ENCODE measurements at regions not wholly inside any gene's neighbourhood (a gene's known extent, or its start where the extent isn't known, plus 50 kb on each side); places are given as distances from the start of the nearest gene placed in this dataset.

DNA sequence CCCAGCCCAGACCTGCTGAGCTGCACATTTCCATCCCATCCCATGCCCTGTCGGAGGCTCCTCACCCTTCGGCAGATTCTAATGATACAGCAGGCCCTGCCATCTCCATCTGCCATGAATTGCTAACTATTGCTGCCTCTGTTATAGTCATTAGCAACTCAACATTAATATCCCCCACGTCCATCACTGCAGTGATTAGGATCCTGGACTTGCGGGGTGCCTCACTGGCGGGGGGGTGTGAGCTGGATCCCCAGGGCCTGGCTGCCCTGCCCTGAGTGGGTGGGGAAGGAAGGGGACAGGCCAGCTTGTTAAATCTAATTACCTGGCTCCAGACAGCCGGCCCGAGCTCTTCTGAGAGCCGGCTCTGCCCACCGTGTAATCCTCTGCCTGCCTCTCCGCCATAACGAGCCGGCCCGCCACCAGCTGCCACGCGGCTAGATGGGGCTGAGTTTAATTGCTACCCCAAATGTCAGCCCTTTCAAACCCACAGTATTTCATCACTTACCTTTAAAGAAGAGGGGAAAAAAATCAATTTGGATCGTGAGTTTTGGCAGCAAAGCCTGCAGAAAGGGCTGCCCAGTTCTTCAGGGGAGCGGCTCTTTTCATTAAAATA, 227.3 kb upstream of the CSF3R start:
- TF ChIP-seq, protein P1, sequence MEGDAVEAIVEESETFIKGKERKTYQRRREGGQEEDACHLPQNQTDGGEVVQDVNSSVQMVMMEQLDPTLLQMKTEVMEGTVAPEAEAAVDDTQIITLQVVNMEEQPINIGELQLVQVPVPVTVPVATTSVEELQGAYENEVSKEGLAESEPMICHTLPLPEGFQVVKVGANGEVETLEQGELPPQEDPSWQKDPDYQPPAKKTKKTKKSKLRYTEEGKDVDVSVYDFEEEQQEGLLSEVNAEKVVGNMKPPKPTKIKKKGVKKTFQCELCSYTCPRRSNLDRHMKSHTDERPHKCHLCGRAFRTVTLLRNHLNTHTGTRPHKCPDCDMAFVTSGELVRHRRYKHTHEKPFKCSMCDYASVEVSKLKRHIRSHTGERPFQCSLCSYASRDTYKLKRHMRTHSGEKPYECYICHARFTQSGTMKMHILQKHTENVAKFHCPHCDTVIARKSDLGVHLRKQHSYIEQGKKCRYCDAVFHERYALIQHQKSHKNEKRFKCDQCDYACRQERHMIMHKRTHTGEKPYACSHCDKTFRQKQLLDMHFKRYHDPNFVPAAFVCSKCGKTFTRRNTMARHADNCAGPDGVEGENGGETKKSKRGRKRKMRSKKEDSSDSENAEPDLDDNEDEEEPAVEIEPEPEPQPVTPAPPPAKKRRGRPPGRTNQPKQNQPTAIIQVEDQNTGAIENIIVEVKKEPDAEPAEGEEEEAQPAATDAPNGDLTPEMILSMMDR (IDR thresholded peaks at IDR 0.05): no peak
- no peak for DNase-seq (ENCODE audit: low spot score)
- ATAC-seq (ENCODE audit: low FRiP score): no peak

DNA sequence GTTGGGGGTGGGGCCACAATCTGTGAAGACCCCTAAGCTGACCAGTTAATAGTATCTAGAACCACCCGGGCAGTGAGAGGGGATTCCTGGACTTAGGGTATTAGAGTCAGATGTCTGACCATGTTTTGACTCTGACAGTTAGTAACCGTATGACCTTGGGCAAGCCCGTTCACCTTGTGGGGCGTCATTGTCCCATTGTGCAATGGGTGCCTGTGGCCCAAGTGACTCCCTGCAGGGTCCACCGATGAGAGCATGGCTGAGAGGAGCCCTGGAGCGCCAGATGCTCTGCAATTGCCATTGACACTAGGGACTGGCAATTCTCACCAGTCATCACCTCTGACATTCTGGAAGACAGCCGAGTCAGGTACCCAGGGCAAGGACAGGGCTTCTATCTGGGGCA, 225.9 kb upstream of the CSF3R start:
- ATAC-seq (ENCODE audit: low FRiP score) (no peak), DNase-seq (ENCODE audit: low spot score) (no peak)
- TF ChIP-seq, protein P1 (IDR thresholded peaks at IDR 0.05): no peak

DNA sequence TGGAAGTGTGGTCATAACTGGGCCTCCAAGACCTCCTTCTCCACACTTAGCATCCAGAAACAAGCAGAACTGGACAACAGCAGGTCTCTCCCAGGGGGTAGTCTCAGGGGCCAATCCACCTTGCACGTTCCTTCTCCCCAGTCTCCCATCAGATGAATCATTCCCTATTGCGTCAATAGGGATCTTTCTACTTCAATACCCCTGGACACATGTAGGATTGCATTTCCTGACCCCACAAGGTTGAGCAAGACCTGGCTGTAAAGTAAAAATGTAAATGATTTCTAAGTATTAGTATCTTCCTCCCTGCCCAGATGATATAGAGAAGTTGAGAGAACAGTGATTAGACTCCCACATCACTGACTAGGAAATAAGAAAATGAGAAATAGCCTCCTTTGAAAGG, 224.5 kb upstream of the CSF3R start:
- ATAC-seq (ENCODE audit: low FRiP score): no peak
- TF ChIP-seq, protein P1 (IDR thresholded peaks at IDR 0.05): no peak
- no peak for DNase-seq (ENCODE audit: low spot score)

DNA sequence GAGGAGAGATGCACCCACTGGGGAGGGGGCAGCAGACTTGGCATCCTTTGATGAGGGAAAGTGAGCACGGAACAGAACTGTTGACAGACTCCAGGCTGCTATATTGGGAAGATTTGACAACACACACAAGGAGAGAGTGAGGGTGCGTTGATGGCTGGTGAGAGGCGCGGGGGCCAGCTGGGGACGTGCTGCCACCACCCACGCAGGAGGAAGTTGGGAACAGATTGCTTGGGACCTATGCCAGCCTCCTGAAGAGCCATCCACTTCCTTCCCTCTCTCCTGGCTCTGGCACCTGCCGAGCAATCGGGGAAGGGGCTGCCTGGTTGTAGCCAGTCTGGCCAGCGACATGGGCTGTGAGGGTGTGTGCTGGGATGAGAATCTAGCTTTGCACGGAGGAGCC, 223.7 kb upstream of the CSF3R start:
- ATAC-seq (ENCODE audit: low FRiP score): no peak
- no peak for DNase-seq (ENCODE audit: low spot score)
- TF ChIP-seq, protein P1 (IDR thresholded peaks at IDR 0.05): no peak

DNA sequence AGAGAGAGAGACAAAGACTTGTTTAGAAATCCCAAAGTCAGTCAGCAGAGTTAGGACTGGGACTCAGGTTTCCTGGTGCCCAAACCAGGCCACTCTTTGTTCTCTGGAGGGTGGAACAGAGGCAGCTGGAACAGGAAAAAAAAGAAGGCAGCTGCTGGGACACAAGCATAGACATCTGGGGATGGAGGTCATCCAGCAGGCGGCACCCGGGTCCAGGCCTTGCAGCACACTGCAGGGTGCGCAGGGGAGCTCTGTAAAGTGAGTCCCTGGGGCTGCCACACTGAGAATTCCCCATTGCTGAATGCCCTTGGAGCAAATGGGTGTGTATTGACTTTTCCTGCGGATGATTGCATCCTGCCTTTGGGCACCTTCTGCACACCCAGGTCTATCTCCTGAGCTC, 222.9 kb upstream of the CSF3R start:
- no peak for DNase-seq (ENCODE audit: low spot score)
- TF ChIP-seq, protein P1 (IDR thresholded peaks at IDR 0.05): no peak
- ATAC-seq (ENCODE audit: low FRiP score): no peak

DNA sequence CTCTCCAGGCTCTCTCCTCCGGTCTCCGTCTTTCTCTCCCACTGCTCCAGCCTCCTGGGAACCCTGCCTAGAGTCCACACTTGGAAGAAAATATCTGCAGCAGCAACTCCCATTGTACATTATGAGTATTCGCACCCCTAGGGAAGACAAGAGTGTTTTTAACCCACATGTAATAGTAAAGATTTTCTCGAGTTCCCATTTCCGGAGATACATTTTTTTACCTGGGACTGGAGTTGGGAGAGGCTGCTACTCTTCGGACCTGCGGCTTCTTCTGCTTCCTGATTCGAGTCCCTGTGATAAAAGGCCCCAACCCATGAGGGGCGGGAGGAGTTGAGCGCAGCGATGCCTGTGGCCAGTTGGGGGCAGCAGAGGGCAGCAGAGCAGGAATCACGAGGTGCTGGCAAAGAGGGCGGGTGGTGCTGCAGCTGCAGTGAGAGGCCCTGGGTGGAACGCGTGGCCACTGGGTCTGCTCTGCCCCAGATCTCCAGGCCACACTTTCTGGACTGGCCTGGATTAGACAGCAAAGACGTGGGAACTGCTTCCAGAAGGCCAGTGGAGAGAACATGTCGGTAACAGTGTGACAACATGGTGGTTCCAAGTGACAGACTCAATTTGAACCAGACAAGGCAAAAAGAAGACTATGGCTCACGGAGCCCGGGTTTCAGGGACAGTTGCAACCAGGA, 221.0 kb upstream of the CSF3R start:
- ATAC-seq (ENCODE audit: low FRiP score) (peak; percentile 49), DNase-seq (ENCODE audit: low spot score) (peak; percentile 34)
- TF ChIP-seq, protein P1 (IDR thresholded peaks at IDR 0.05): no peak

DNA sequence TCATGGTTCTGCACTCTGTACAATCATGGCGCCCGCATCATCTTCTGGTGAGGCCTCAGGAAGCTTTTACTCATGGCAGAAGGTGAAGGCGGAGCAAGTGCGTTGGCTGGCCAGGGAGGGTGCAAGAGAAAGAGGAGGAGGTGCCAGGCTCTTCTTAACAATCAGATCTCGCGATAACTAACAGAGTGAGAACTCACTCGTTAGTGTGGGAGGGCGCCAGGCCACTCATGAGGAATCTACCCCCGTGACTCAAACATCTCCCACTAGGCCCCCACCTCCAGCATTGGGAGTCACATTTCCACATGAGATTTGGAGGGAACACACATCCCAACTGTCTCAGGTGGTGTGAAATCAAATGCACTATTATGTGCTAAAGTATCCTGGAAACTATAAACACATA, 220.2 kb upstream of the CSF3R start:
- TF ChIP-seq, protein P1 (IDR thresholded peaks at IDR 0.05): no peak
- DNase-seq (ENCODE audit: low spot score) (no peak), ATAC-seq (ENCODE audit: low FRiP score) (no peak)

All from omental fat pad (tissue), 3 donors.